Liver (tissue), 8 donors: ENCODE measurements at regions not wholly inside any gene's neighbourhood (a gene's known extent, or its start where the extent isn't known, plus 50 kb on each side); places are given as distances from the start of the nearest gene placed in this dataset.

ENCODE experiments used
- DNase-seq: peaks from one replicate; pipeline ENCODE4 v3.0.0-alpha.2; 2017; ENCODE audit warnings: low spot score
- H3K27ac ChIP-seq, 2 donors: one replicate each; pipeline ENCODE4 v1.7.0; 2013; ENCODE audit warnings: inconsistent platforms in 2 of 2, low read length in 2 of 2, control low read depth in 1 of 2, low read depth in 1 of 2, mild to moderate bottlenecking in 1 of 2
- H3K27me3 ChIP-seq, 4 donors: one replicate each; pipeline versions ENCODE4 v1.6.1 to v1.7.0; 2013; ENCODE audit warnings: low read length in 3 of 4, inconsistent platforms in 1 of 4, mild to moderate bottlenecking in 1 of 4, moderate library complexity in 1 of 4; ENCODE audit not compliant: control insufficient read depth in 4 of 4, insufficient read depth in 4 of 4
- H3K36me3 ChIP-seq, 4 donors: one replicate each; pipeline versions ENCODE4 v1.6.1 to v1.7.0; 2013; ENCODE audit warnings: low read length in 3 of 4, mild to moderate bottlenecking in 3 of 4, low read depth in 1 of 4, moderate library complexity in 1 of 4; ENCODE audit not compliant: control insufficient read depth in 4 of 4, insufficient read depth in 3 of 4
- H3K4me1 ChIP-seq, 4 donors: one replicate each; pipeline versions ENCODE4 v1.6.1 to v1.7.0; 2013; ENCODE audit warnings: low read length in 3 of 4, mild to moderate bottlenecking in 3 of 4, moderate library complexity in 1 of 4; ENCODE audit not compliant: control insufficient read depth in 4 of 4, insufficient read depth in 4 of 4
- H3K4me3 ChIP-seq, 3 donors: one replicate each; pipeline versions ENCODE4 v1.6.1 to v1.7.0; 2013; ENCODE audit warnings: low read length in 3 of 3, control low read depth in 1 of 3, low read depth in 1 of 3, mild to moderate bottlenecking in 1 of 3
- H3K9ac ChIP-seq, 2 donors: one replicate each; pipeline ENCODE4 v1.7.0; 2013; ENCODE audit warnings: low read length in 2 of 2, mild to moderate bottlenecking in 2 of 2, moderate library complexity in 2 of 2, control low read depth in 1 of 2, low read depth in 1 of 2
- H3K9me3 ChIP-seq, 4 donors: one replicate each; pipeline versions ENCODE4 v1.6.1 to v1.7.0; 2013; ENCODE audit warnings: low read length in 3 of 4; ENCODE audit not compliant: control insufficient read depth in 4 of 4
- EGR1 ChIP-seq, 2 donors: IDR thresholded peaks; 2 replicates each; pipeline ENCODE4 v1.6.1; 2016 to 2018; ENCODE audit warnings: antibody characterized with exemption in 2 of 2, low read depth in 2 of 2
- FOXA1 ChIP-seq: IDR thresholded peaks from 2 replicates; pipeline ENCODE4 v1.6.1; 2016; ENCODE audit warnings: antibody characterized with exemption
- FOXA2 ChIP-seq: IDR thresholded peaks from 2 replicates; pipeline ENCODE4 v1.6.1; 2016; ENCODE audit warnings: antibody characterized with exemption
- GABPA ChIP-seq, 2 donors: IDR thresholded peaks in 1 of 2; conservative IDR thresholded peaks in 1 of 2; 2 replicates each; pipeline ENCODE4 v1.6.1; 2016; ENCODE audit warnings: antibody characterized with exemption in 2 of 2, mild to moderate bottlenecking in 1 of 2, moderate library complexity in 1 of 2
- HNF4A ChIP-seq, 2 donors: conservative IDR thresholded peaks; 2 replicates each; pipeline ENCODE4 v1.6.1; 2016; ENCODE audit warnings: antibody characterized with exemption in 2 of 2, mild to moderate bottlenecking in 2 of 2
- HNF4G ChIP-seq: IDR thresholded peaks from 2 replicates; pipeline ENCODE4 v1.6.1; 2016; ENCODE audit warnings: antibody characterized with exemption
- JUND ChIP-seq, 2 donors: IDR thresholded peaks; 2 replicates each; pipeline ENCODE4 v1.6.1; 2016; ENCODE audit warnings: antibody characterized with exemption in 2 of 2
- NR2F2 ChIP-seq: IDR thresholded peaks from 2 replicates; pipeline ENCODE4 v1.6.1; 2016; ENCODE audit warnings: antibody characterized with exemption
- RAD21 ChIP-seq, 2 donors: IDR thresholded peaks; 2 replicates each; pipeline ENCODE4 v1.6.1; 2016; ENCODE audit warnings: antibody characterized with exemption in 2 of 2, mild to moderate bottlenecking in 2 of 2
- RXRA ChIP-seq, 2 donors: IDR thresholded peaks; 2 replicates each; pipeline ENCODE4 v1.6.1; 2017 to 2018; ENCODE audit warnings: antibody characterized with exemption in 2 of 2, mild to moderate bottlenecking in 1 of 2
- SP1 ChIP-seq: IDR thresholded peaks from 2 replicates; pipeline ENCODE4 v1.6.1; 2018; ENCODE audit warnings: antibody characterized with exemption, mild to moderate bottlenecking
- TAF1 ChIP-seq: conservative IDR thresholded peaks from 2 replicates; pipeline ENCODE4 v1.6.1; 2016; ENCODE audit warnings: antibody characterized with exemption, mild to moderate bottlenecking
- WGBS: extraction: QIAGEN DNeasy Blood & Tissue Kit; methylation state at CpG from one replicate; pipeline ENCODE4 v1.1.7; 2013; 5-methylcytosine and 5-hydroxymethylcytosine counted together
- TF ChIP-seq, protein P1 (sequence below): fragments of 150-350 bp; IDR thresholded peaks from 2 replicates; pipeline ENCODE4 v1.5.1; 2017; ENCODE audit warnings: improper control_type of control experiment, low read depth, low read length; ENCODE audit not compliant: missing input control
- TF ChIP-seq, protein P2 (sequence below): IDR thresholded peaks from 2 replicates; pipeline ENCODE4 v1.6.1; 2016; ENCODE audit warnings: antibody characterized with exemption
- TF ChIP-seq, protein P3 (sequence below): IDR thresholded peaks from 2 replicates; pipeline ENCODE4 v1.6.1; 2016; ENCODE audit warnings: antibody characterized with exemption
- TF ChIP-seq, protein P4 (sequence below): IDR thresholded peaks from 2 replicates; pipeline ENCODE4 v1.6.1; 2016; ENCODE audit warnings: antibody characterized with exemption
- TF ChIP-seq, protein P5 (sequence below): IDR thresholded peaks from 2 replicates; pipeline ENCODE4 v1.6.1; 2016; ENCODE audit warnings: antibody characterized with exemption, mild to moderate bottlenecking
- donor health status: healthy.
- donor health status: healthy.
- donor health status: healthy.
- donor health status: healthy.
- donor health status: healthy.

DNA sequence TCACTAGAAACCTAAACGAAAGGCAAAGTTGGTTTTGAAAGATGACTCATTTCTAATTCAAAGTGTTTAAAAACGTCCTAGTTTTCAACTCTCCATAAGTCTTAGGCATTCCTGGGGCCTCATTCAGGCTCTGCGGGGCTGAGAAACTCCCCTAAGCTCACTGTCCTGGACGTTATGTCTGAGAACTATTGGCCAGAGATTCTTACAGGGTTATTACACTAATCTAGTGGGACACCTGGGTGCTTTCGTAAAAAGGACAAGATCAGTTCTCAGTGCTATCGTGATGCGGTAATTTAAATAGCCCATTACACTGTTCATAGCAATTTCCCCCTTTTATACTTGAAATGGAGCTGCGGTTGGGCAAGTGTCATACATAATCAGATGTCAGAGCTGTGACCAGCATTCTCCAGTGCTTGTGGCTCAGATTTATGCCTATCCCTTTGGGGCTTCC, 280.9 kb downstream of the QKI start:
- 37% methylated on average over 8 of the region's 8 CpGs for WGBS
- DNase-seq, result no peak
- peaks cover 0 to 10% (median 5%) of the 10 kb centered on the region in 4 donors for H3K4me1 ChIP-seq
- no peak overlapping the region for H3K27ac ChIP-seq
- H3K9ac ChIP-seq, result peak overlapping the region in 1 of 2 donors; percentile 2
- H3K4me3 ChIP-seq, result no peak overlapping the region
- TF ChIP-seq, protein P1, sequence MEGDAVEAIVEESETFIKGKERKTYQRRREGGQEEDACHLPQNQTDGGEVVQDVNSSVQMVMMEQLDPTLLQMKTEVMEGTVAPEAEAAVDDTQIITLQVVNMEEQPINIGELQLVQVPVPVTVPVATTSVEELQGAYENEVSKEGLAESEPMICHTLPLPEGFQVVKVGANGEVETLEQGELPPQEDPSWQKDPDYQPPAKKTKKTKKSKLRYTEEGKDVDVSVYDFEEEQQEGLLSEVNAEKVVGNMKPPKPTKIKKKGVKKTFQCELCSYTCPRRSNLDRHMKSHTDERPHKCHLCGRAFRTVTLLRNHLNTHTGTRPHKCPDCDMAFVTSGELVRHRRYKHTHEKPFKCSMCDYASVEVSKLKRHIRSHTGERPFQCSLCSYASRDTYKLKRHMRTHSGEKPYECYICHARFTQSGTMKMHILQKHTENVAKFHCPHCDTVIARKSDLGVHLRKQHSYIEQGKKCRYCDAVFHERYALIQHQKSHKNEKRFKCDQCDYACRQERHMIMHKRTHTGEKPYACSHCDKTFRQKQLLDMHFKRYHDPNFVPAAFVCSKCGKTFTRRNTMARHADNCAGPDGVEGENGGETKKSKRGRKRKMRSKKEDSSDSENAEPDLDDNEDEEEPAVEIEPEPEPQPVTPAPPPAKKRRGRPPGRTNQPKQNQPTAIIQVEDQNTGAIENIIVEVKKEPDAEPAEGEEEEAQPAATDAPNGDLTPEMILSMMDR, result no peak
- TF ChIP-seq, protein P2, sequence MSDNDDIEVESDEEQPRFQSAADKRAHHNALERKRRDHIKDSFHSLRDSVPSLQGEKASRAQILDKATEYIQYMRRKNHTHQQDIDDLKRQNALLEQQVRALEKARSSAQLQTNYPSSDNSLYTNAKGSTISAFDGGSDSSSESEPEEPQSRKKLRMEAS, result no peak
- TF ChIP-seq, protein P3, sequence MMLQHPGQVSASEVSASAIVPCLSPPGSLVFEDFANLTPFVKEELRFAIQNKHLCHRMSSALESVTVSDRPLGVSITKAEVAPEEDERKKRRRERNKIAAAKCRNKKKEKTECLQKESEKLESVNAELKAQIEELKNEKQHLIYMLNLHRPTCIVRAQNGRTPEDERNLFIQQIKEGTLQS, result no peak
- TF ChIP-seq GABPA (IDR thresholded peaks at IDR 0.05 in 1 of 2, conservative IDR thresholded peaks at IDR 0.05 in 1 of 2) (no peak), JUND (IDR thresholded peaks at IDR 0.05) (no peak), RAD21 (IDR thresholded peaks at IDR 0.05) (no peak), HNF4G (no peak), FOXA2 (no peak), FOXA1 (no peak), EGR1 (IDR thresholded peaks at IDR 0.05; ENCODE audit: low read depth in 2 of 2) (no peak), HNF4A (conservative IDR thresholded peaks at IDR 0.05) (no peak), RXRA (IDR thresholded peaks at IDR 0.05) (no peak), TAF1 (no peak), NR2F2 (no peak), SP1 (no peak)
- TF ChIP-seq, protein P4, sequence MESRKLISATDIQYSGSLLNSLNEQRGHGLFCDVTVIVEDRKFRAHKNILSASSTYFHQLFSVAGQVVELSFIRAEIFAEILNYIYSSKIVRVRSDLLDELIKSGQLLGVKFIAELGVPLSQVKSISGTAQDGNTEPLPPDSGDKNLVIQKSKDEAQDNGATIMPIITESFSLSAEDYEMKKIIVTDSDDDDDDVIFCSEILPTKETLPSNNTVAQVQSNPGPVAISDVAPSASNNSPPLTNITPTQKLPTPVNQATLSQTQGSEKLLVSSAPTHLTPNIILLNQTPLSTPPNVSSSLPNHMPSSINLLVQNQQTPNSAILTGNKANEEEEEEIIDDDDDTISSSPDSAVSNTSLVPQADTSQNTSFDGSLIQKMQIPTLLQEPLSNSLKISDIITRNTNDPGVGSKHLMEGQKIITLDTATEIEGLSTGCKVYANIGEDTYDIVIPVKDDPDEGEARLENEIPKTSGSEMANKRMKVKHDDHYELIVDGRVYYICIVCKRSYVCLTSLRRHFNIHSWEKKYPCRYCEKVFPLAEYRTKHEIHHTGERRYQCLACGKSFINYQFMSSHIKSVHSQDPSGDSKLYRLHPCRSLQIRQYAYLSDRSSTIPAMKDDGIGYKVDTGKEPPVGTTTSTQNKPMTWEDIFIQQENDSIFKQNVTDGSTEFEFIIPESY, result no peak
- TF ChIP-seq, protein P5, sequence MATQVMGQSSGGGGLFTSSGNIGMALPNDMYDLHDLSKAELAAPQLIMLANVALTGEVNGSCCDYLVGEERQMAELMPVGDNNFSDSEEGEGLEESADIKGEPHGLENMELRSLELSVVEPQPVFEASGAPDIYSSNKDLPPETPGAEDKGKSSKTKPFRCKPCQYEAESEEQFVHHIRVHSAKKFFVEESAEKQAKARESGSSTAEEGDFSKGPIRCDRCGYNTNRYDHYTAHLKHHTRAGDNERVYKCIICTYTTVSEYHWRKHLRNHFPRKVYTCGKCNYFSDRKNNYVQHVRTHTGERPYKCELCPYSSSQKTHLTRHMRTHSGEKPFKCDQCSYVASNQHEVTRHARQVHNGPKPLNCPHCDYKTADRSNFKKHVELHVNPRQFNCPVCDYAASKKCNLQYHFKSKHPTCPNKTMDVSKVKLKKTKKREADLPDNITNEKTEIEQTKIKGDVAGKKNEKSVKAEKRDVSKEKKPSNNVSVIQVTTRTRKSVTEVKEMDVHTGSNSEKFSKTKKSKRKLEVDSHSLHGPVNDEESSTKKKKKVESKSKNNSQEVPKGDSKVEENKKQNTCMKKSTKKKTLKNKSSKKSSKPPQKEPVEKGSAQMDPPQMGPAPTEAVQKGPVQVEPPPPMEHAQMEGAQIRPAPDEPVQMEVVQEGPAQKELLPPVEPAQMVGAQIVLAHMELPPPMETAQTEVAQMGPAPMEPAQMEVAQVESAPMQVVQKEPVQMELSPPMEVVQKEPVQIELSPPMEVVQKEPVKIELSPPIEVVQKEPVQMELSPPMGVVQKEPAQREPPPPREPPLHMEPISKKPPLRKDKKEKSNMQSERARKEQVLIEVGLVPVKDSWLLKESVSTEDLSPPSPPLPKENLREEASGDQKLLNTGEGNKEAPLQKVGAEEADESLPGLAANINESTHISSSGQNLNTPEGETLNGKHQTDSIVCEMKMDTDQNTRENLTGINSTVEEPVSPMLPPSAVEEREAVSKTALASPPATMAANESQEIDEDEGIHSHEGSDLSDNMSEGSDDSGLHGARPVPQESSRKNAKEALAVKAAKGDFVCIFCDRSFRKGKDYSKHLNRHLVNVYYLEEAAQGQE, result no peak
- H3K36me3 ChIP-seq, result no peaks in the 10 kb centered on the region
- H3K27me3 ChIP-seq, result no peaks in the 10 kb centered on the region
- no peaks in the 10 kb centered on the region for H3K9me3 ChIP-seq
